Sigmoid colon (tissue), 4 donors: ENCODE measurements at regions not wholly inside any gene's neighbourhood (a gene's known extent, or its start where the extent isn't known, plus 50 kb on each side); places are given as distances from the start of the nearest gene placed in this dataset.

Experiments used
- EP300 ChIP-seq, 4 donors: sonication (generic); formaldehyde crosslinking; IDR thresholded peaks; one replicate each; pipeline ENCODE4 v1.6.1; 2017; ENCODE audit warnings: antibody characterized with exemption in 4 of 4
- POLR2A ChIP-seq, 2 donors: fragments of 450-650 bp; IDR thresholded peaks; one replicate each; pipeline ENCODE4 v1.6.1; 2016; ENCODE audit warnings: antibody characterized with exemption in 2 of 2, mild to moderate bottlenecking in 2 of 2, moderate library complexity in 2 of 2
- TF ChIP-seq, protein P1 (sequence below), 4 experiments: fragments of 450-650 bp in 3 of 4; fragments of 200-600 bp in 1 of 4; IDR thresholded peaks; one replicate each; pipeline ENCODE4 v1.5.1; 2016 to 2019; ENCODE audit warnings: antibody characterized with exemption in 4 of 4, mild to moderate bottlenecking in 3 of 4, moderate library complexity in 2 of 4

DNA sequence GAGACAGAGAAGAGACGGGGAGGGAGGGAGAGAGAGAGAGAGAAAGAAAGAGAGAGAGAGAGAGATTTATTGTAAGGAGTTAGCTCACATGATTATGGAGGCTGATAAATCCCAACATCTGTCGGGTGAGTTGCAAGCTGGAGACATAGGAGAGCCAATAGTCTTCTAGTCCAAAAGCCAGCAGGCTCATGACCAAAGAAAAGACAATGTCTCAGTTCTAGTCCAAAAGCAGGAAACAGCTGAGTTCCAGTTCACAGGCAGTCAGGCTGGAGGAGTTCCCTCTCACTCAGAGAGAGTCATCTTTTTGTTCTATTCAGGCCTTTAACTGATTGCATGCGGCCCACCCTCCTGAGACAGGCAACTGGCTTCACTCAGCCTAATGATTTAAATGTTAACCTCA, 416.6 kb downstream of the PREX1 start:
- TF ChIP-seq, protein P1, sequence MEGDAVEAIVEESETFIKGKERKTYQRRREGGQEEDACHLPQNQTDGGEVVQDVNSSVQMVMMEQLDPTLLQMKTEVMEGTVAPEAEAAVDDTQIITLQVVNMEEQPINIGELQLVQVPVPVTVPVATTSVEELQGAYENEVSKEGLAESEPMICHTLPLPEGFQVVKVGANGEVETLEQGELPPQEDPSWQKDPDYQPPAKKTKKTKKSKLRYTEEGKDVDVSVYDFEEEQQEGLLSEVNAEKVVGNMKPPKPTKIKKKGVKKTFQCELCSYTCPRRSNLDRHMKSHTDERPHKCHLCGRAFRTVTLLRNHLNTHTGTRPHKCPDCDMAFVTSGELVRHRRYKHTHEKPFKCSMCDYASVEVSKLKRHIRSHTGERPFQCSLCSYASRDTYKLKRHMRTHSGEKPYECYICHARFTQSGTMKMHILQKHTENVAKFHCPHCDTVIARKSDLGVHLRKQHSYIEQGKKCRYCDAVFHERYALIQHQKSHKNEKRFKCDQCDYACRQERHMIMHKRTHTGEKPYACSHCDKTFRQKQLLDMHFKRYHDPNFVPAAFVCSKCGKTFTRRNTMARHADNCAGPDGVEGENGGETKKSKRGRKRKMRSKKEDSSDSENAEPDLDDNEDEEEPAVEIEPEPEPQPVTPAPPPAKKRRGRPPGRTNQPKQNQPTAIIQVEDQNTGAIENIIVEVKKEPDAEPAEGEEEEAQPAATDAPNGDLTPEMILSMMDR (IDR thresholded peaks at IDR 0.05): no peak
- TF ChIP-seq POLR2A (IDR thresholded peaks at IDR 0.05) (no peak), EP300 (IDR thresholded peaks at IDR 0.05) (no peak)
